AG04449 (cell line): ENCODE measurements at regions not wholly inside any gene's neighbourhood (a gene's known extent, or its start where the extent isn't known, plus 50 kb on each side); places are given as distances from the start of the nearest gene placed in this dataset.

Source experiments
- CTCF ChIA-PET: fragments of 350-600 bp; formaldehyde crosslinking; extraction: SDS; loops from one replicate; lab custom pipeline; 2021; ENCODE audit warnings: antibody characterized with exemption; lab: Yijun Ruan, JAX
- POLR2A ChIA-PET: fragments of 400-600, 350-600 bp; formaldehyde crosslinking; extraction: SDS; loops from one replicate; lab custom pipeline; 2020; ENCODE audit warnings: antibody characterized with exemption, inconsistent platforms; lab: Yijun Ruan, JAX
- DNase-seq: peaks from one replicate; pipeline ENCODE4 v3.0.0-alpha.2; 2010; ENCODE audit warnings: low read depth, low spot score
- H3K4me3 ChIP-seq: 2 replicates; pipeline ENCODE4 v1.5.1; 2011; ENCODE audit warnings: low read depth, mild to moderate bottlenecking, control low read depth, low read length
- TF ChIP-seq, protein P1 (sequence below): IDR thresholded peaks from one replicate; pipeline ENCODE4 v1.5.1; 2011; ENCODE audit warnings: mild to moderate bottlenecking, moderate library complexity, low read length, control low read depth, inconsistent platforms; ENCODE audit not compliant: insufficient read depth; ENCODE audit errors: missing control alignments

DNA sequence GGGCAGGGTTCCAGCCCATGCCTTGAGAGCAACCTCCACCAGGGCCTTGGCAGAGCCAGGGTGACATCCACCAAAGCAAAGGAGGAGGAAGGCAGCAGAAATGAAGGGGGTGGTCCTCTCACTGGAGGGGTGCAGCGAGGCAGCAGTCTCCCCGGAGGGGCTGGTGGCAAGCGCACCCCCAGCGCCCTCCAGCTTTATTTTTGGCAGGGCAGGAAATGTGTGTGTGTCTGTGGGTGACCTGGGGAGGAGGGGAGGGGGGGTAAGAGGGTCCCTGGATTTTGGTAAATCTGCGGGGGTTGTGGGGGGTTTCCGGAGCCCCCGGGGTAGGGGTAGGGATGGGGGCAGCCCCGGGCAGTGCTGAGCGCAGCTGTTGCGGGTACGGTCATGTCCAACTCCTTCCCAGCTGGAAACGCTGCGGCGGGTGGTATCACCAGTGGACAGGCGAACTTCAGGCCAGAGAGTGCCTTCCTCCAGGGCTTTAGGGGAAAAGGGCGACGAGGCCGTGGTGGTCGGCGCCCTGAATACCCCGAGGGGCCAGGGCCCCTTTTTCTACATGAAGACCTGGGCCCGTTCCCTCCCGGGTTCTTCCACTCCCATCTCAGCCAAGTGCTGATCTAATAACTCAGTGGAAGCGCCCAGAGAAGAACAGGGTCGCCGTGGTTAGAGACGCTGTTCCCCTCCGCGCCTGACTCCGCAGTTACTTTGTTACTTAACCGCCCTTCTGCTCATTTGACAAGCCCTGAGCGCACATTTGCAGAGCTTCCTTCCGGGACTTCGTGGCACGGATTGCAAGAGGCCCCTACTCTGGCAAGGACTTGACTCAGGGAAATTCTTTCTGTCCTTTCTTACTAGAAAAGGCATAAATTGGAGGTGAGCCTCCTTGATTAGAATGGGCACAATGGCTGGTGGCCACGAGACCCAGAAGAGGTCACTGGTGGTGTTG, 55.2 kb downstream of the FOS start:
- no peak for DNase-seq
- POLR2A ChIA-PET: no interaction called here
- TF ChIP-seq, protein P1, sequence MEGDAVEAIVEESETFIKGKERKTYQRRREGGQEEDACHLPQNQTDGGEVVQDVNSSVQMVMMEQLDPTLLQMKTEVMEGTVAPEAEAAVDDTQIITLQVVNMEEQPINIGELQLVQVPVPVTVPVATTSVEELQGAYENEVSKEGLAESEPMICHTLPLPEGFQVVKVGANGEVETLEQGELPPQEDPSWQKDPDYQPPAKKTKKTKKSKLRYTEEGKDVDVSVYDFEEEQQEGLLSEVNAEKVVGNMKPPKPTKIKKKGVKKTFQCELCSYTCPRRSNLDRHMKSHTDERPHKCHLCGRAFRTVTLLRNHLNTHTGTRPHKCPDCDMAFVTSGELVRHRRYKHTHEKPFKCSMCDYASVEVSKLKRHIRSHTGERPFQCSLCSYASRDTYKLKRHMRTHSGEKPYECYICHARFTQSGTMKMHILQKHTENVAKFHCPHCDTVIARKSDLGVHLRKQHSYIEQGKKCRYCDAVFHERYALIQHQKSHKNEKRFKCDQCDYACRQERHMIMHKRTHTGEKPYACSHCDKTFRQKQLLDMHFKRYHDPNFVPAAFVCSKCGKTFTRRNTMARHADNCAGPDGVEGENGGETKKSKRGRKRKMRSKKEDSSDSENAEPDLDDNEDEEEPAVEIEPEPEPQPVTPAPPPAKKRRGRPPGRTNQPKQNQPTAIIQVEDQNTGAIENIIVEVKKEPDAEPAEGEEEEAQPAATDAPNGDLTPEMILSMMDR: no peak
- no peak overlapping the region for H3K4me3 ChIP-seq
- CTCF ChIA-PET: no interaction called here

DNA sequence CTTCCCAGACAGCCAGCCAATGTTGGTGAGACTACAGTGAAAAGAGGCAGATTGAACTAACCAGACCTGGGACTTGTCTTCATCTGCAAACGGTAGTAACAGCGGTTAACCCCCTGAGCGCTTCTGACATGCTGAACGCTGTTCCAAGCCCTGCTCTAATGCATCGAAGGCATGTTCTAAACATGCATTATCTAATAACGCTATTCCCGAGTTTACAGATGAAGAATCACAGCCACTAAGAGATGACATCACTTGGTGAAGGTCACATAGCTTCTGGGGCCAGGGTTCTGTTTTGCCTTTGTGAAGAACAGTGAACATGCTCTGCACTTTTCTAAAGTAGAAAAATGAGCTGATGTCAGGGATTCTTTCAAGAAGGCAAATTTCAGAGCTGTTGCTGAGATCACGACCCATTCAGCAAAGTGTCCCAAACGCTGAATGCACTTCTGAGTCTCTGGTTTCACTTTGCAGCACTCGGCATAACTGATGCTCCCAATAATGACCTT, 56.0 kb downstream of the FOS start:
- ChIA-PET POLR2A (no interaction called here), CTCF (interaction anchor here (1.0 to 1.4 kb wide), 2 partner anchors 10 to 1053 kb away, joined by 3 to 4 read pairs; no protein-coding TSS in a partner anchor)
- no peak overlapping the region for H3K4me3 ChIP-seq
- TF ChIP-seq, protein P1: no peak
- DNase-seq: no peak

DNA sequence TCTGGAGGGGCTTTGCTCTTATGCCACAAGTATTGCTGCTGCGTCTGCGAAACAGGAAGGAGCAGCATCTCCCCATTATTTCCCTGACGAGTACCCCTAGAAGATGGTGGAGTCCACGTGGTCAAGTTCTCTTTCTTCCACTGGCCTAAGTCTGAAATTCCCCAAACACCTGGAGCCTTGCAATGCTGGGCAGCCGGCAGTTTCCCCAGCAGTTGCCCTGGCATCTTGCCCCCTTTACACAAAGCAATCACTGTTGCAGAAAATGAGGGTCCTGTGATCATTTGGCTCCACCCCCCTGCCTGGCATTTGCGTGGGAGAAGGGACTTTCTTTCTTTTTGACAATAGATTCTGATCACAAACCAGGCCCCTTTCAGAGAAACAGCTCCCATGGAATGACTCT, 56.9 kb downstream of the FOS start:
- ChIA-PET POLR2A (no interaction called here), CTCF (interaction anchor here (1.0 to 1.4 kb wide), 2 partner anchors 11 to 1052 kb away, joined by 3 to 4 read pairs; no protein-coding TSS in a partner anchor)
- TF ChIP-seq, protein P1: no peak
- no peak overlapping the region for H3K4me3 ChIP-seq
- DNase-seq: no peak

DNA sequence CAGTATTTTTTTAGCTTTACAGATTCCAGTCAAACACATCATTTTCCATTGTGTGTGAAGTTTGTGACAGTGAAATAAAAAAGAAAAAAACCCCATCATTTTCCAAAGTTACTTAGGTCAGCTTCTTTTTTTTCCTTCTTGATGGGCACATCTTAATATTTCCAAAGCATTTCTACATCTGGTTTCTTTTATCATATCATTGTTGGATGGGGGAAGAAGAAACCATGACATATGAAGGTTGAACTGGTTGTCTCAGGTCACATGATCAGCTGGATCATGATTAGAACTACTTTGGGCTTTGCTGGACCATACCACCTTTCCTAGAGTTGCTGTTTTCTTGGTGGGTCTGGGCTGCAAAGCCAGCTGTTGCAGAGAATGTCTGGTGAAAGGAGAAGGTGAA, 59.8 kb downstream of the FOS start:
- H3K4me3 ChIP-seq: no peak overlapping the region
- TF ChIP-seq, protein P1: no peak
- POLR2A ChIA-PET: no interaction called here
- DNase-seq: no peak
- CTCF ChIA-PET: interaction anchor here (0.9 to 1.5 kb wide), 2 partner anchors 9 to 30 kb away, joined by 3 to 4 read pairs; no protein-coding TSS in a partner anchor

DNA sequence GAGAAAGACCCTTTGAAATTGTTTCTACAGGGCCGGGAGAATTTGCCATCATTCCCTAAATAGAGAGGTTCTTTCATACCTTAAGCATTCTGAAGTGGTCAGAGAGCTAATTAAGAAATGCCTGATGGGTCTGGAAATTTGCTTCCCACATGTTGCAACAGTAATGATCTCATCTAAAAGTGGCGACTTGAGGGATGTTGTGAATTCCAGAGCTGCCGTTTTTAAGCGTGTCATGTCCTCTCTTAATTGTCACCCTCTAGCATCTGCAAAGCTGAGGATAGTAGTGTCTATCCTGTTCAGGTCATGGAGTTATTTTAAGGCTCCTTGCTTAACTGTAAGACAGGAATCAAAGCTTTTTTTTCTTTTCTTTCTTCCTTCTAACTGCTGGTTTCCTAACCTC, 60.4 kb downstream of the FOS start:
- ChIA-PET POLR2A (no interaction called here), CTCF (interaction anchor here (0.9 to 1.5 kb wide), 2 partner anchors 10 to 31 kb away, joined by 3 to 4 read pairs; no protein-coding TSS in a partner anchor)
- H3K4me3 ChIP-seq: no peak overlapping the region
- peak; percentile 33 for DNase-seq
- TF ChIP-seq, protein P1: no peak

DNA sequence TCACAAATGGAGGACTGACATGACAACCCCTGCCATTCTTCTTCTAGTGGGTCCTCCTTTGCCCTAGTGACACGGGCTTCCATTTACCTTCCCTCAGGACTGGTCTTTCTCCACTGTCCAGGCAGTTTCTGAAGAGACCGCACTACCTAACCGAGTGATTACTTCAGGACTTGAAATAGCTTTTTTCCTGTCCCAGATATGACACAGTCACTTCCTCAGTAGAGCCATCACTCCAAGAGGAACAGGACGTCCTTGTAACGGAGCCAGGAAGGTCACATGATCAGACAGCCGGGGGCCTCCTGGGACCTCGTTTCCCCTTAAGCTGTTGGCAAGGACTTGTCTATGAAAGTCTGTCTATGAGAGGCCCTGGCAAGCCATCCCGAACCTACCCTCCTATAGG, 62.3 kb downstream of the FOS start:
- ChIA-PET CTCF (interaction anchor here (0.7 kb wide), 1 partner anchor 34 kb away, joined by 3 read pairs; no protein-coding TSS in a partner anchor), POLR2A (no interaction called here)
- DNase-seq: no peak
- H3K4me3 ChIP-seq: no peak overlapping the region
- TF ChIP-seq, protein P1: no peak
